ENCODE measurements at regions not wholly inside any gene's neighbourhood (a gene's known extent, or its start where the extent isn't known, plus 50 kb on each side); places are given as distances from the start of the nearest gene placed in this dataset.

- peak; percentile 9 for DNase-seq (ENCODE audit: low spot score)
Observed at GRCh38 chr6:168157272-168158212, 78.5 kb upstream of the FRMD1 start.

DNA sequence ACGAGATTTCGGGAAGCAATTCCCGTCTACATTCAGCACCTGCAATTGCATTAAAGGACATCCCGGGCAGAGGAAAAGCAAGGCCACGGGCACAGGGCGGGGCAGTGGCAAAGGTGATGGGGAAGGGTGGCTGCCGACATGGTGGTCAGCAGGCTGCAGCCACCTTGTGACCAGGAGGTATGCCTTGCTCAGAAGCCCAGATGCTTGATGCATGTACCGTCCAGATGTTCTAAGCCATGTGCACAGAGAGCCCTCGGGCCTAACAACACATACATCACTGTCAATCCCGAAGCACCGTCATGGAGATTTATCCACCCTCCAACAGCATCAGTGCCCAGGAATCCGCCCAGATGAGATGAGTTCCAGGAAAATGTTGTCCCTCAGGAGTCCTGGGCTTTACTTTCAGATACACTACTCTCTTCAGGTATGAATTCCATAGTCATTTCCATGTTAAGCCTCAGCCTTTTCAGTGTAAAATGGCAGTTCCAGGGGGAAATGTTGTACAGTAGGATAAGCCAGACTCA is 77.8 kb upstream of the FRMD1 start:
- peak; percentile 3 for DNase-seq (ENCODE audit: low spot score)

DNA sequence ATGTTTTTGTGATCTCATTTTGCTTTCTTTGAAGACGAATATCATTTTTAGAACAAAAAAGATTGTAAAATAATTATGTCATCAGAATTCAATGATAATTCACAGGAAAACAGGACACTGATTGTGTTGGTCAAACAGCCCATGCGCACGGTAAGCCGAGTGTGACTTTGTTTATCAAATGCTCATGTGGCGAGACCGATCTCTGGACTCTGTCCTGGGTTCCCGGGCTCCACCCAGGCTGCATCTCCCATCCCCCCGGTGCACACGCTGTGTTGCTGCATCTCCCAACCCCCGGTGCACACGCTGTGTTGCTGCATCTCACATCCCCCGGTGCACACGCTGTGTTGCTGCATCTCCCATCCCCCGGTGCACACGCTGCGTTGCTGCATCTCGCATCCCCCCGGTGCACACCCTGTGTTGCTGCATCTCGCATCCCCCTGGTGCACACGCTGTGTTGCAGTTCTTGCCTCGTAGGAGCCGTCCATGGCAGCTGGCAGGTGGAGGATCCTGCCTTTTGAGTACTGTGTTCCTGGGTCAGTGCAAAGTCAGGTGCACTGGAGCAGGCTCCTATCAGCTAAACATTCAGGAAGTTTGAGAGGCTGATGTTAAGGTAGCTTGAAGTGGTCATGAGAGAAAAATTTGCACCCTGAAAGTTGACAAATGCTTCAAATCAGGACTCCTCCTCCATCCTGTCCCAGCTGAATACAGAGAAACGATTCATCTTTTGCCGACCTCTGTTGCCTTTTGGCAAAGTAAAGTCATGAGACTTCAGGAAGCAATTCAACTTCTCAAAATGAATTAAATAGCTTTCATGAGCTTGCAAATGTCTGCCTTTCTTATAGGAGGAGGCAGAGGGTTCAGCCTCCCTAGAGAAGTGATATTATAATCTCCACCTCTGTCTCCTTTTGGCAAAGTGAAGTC is 77.1 kb upstream of the FRMD1 start:
- DNase-seq (ENCODE audit: low spot score): peak; percentile 5

GRCh38 chr6:168155193-168155592 is 76.2 kb upstream of the FRMD1 start:
- peak; percentile 7 for DNase-seq (ENCODE audit: low spot score)

GRCh38 chr6:168154263-168154917 is 75.4 kb upstream of the FRMD1 start:
- peak; percentile 2 for DNase-seq (ENCODE audit: low spot score)

DNA sequence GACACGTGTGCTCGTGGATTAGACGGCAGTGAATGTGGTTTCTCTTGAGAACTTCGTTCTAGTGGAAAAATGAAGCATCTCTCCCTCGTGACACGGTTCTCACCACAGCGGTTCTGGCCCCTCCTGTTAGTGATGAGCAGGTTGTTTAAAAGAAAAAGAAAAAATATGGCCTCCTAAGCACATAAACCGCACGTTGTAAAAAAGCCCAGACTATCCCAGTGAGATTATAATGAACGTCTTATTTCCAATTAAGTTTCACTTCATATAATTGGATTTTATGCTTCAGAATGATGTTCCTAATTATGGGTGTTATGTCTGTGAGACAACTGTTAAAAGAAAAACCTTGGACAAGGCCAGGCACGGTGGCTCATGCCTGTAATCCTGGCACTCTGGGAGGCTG is 74.5 kb upstream of the FRMD1 start:
- DNase-seq (ENCODE audit: low spot score): peak; percentile 2

GRCh38 chr6:168152980-168153379 is 74.0 kb upstream of the FRMD1 start:
- peak; percentile 7 for DNase-seq (ENCODE audit: low spot score)

DNA sequence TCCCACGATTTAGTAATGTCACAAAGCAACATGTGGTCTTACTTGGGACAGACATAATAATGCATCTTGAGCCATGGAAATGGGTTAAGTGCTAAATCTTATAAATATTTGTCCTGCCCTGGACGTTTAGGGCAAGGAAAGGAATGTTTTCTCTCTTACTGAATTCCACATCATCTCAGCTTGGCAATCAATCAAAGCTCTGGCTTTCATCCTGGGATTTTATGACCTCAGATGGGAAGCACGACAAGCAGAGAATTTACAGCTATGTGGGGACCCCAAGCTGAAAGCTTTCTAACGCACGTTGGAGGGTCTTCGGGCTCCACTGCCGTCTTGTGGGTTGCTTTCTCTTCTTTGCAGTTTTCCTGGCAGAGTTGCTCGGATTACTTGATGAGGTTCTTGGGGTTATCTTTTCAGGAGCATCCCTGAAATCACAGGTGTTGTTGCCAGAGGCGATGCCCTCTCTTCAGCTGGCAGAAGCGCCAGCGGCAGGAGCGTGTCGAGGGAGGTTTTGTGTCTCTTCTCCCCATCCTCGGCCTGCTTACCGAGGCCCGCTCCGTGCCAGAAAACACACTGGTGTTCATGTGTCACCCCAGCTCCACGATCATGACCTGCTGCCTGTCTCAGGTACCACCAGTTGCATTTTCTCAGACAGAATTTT is 73.4 kb upstream of the FRMD1 start:
- DNase-seq (ENCODE audit: low spot score): peak; percentile 2

GRCh38 chr6:168150551-168151320 is 71.7 kb upstream of the FRMD1 start:
- DNase-seq (ENCODE audit: low spot score): peak; percentile 12

DNA sequence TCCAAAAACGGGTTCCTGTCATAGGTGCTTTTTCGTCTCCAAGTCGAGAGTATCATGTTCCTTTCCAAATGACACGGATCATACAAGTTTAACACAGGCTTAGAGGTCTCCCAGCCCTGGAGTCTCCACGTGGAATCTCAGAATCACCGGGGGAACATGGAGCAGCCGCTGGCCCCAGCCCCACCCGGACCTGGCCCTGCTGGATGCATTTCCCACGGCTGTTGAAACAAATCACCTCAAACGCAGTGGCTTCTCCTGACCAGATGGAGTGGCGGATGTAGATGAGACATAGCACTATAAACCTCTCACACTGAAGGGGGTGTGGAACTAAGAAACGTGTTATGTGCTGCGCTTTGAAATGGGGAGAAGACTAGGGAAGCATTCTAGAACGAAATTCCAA is 70.0 kb upstream of the FRMD1 start:
- peak; percentile 9 for DNase-seq (ENCODE audit: low spot score)

- peak; percentile 4 for DNase-seq (ENCODE audit: low spot score)
Observed at GRCh38 chr6:168148231-168148849, 69.3 kb upstream of the FRMD1 start.

GRCh38 chr6:168147205-168147738 is 68.3 kb upstream of the FRMD1 start:
- DNase-seq (ENCODE audit: low spot score): no peak

GRCh38 chr6:168145747-168146596 is 67.0 kb upstream of the FRMD1 start:
- no peak for DNase-seq (ENCODE audit: low spot score)

DNA sequence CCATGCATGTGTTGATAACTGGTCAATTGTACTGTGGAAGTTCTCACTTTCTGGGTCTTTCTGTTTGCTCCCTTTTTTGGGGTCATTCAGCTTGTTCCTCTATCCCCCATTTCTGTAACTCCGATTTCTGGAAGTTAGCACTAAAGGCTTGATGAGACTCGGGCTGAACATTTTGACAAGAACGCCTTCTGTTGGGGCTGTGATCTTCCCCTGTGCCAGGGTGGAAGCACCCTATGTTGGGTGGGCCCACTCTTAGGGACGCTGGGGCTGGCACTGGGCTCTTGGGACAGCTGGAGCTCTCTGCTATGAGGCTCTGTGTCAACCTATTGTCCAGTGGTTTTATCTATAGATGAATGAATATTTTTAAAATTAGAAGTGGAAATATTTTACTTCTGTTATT is 60.1 kb upstream of the FRMD1 start:
- DNase-seq (ENCODE audit: low spot score): no peak

- DNase-seq (ENCODE audit: low spot score): no peak
Observed at GRCh38 chr6:168138436-168138835, 59.4 kb upstream of the FRMD1 start.

GRCh38 chr6:168137024-168137423 is 58.0 kb upstream of the FRMD1 start:
- no peak for DNase-seq (ENCODE audit: low spot score)

- no peak for DNase-seq (ENCODE audit: low spot score)
Observed at GRCh38 chr6:168136622-168137021, 57.6 kb upstream of the FRMD1 start.

- DNase-seq (ENCODE audit: low spot score): peak; percentile 5
Observed at GRCh38 chr6:168136001-168136400, 57.0 kb upstream of the FRMD1 start.

Measured in mucosa of gallbladder (tissue), 1 donor.